IMR-90 (cell line): ENCODE measurements at regions not wholly inside any gene's neighbourhood (a gene's known extent, or its start where the extent isn't known, plus 50 kb on each side); places are given as distances from the start of the nearest gene placed in this dataset.

Experiments used
- ATAC-seq: fragments of 200-7000 bp; cut with Tn5 transposase; 2 replicates; pipeline ENCODE4 v1.9.1; 2020; ENCODE audit warnings: low read depth, mild to moderate bottlenecking, moderate library complexity
- BruUV-seq: library from RNA; stranded (reverse); fragments of 400-500 nt; replicated peaks from 2 replicates; lab custom pipeline; 2021; lab: Mats Ljungman, UMichigan
- CTCF ChIA-PET: fragments of 300-600 bp; formaldehyde crosslinking; extraction: SDS; loops from one replicate; lab custom pipeline; 2021; ENCODE audit warnings: antibody characterized with exemption; lab: Yijun Ruan, JAX
- POLR2A ChIA-PET: fragments of 300-600 bp; sonication (Branson Sonifier 250); formaldehyde crosslinking; loops from one replicate; lab custom pipeline; 2022; ENCODE audit warnings: antibody characterized with exemption; ENCODE audit not compliant: unreplicated experiment; lab: Charles Lee
- DNase-seq: peaks from one replicate; pipeline ENCODE4 v3.0.0; 2013
- H2AFZ ChIP-seq: replicated peaks from 2 replicates; pipeline ENCODE3; 2013; ENCODE audit warnings: low read length, mild to moderate bottlenecking; ENCODE audit not compliant: poor library complexity
- H2AK5ac ChIP-seq: 2 replicates; pipeline ENCODE4 v1.6.1; 2013; ENCODE audit warnings: low read depth, low read length, inconsistent platforms
- H2AK9ac ChIP-seq: replicated peaks from 2 replicates; pipeline ENCODE3; 2013; ENCODE audit warnings: mild to moderate bottlenecking, low read depth, low read length, moderate library complexity; ENCODE audit not compliant: poor library complexity
- H2BK120ac ChIP-seq: 2 replicates; pipeline ENCODE4 v1.6.1; 2013; ENCODE audit warnings: low read depth, low read length, inconsistent platforms
- H2BK15ac ChIP-seq: 3 replicates; pipeline ENCODE4 v1.6.1; 2013; ENCODE audit warnings: low read depth, low read length, inconsistent platforms
- H2BK20ac ChIP-seq: 2 replicates; pipeline ENCODE4 v1.6.1; 2013; ENCODE audit warnings: low read depth, mild to moderate bottlenecking, inconsistent platforms, low read length, moderate library complexity
- H2BK5ac ChIP-seq: 2 replicates; pipeline ENCODE4 v1.6.1; 2013; ENCODE audit warnings: mild to moderate bottlenecking, low read depth, low read length, inconsistent platforms; ENCODE audit not compliant: poor library complexity, severe bottlenecking
- H3K14ac ChIP-seq: replicated peaks from 2 replicates; pipeline ENCODE4 v1.6.1; 2013; ENCODE audit warnings: low read depth, low read length, inconsistent platforms
- H3K18ac ChIP-seq: 2 replicates; pipeline ENCODE4 v1.6.1; 2013; ENCODE audit warnings: low read depth, low read length, control low read depth
- H3K23ac ChIP-seq: 2 replicates; pipeline ENCODE4 v1.6.1; 2013; ENCODE audit warnings: low read depth, low read length, inconsistent platforms
- H3K27ac ChIP-seq: 2 replicates; pipeline ENCODE4 v1.5.1; 2013; ENCODE audit warnings: mild to moderate bottlenecking, control low read depth, low read length; ENCODE audit not compliant: insufficient read depth
- H3K27me3 ChIP-seq: 2 replicates; pipeline ENCODE4 v1.6.1; 2013; ENCODE audit warnings: low read length; ENCODE audit not compliant: control insufficient read depth, insufficient read depth
- H3K36me3 ChIP-seq: 2 replicates; pipeline ENCODE4 v1.6.1; 2013; ENCODE audit warnings: low read length, mixed read lengths; ENCODE audit not compliant: control insufficient read depth, insufficient read depth
- H3K4ac ChIP-seq: 2 replicates; pipeline ENCODE4 v1.6.1; 2013; ENCODE audit warnings: low read depth, low read length, inconsistent platforms
- H3K4me1 ChIP-seq: 2 replicates; pipeline ENCODE4 v1.6.1; 2013; ENCODE audit warnings: low read length, mixed read lengths; ENCODE audit not compliant: control insufficient read depth, insufficient read depth
- H3K4me2 ChIP-seq: 2 replicates; pipeline ENCODE4 v1.6.1; 2013; ENCODE audit warnings: low read depth, mild to moderate bottlenecking, control low read depth, low read length, moderate library complexity
- H3K4me3 ChIP-seq: 2 replicates; pipeline ENCODE4 v1.5.1; 2013; ENCODE audit warnings: low read depth, mild to moderate bottlenecking, control low read depth, low read length, moderate library complexity; ENCODE audit not compliant: insufficient read depth
- H3K56ac ChIP-seq: 2 replicates; pipeline ENCODE4 v1.6.1; 2013; ENCODE audit warnings: low read length, inconsistent platforms; ENCODE audit not compliant: insufficient read depth; ENCODE audit errors: extremely low read depth
- H3K79me1 ChIP-seq, 2 experiments: 2 replicates each; pipeline ENCODE4 v1.6.1; 2013; ENCODE audit warnings: low read length in 2 of 2, inconsistent platforms in 1 of 2, low read depth in 1 of 2
- H3K9ac ChIP-seq: 2 replicates; pipeline ENCODE4 v1.6.1; 2013; ENCODE audit warnings: low read depth, low read length, control low read depth
- H3K9me1 ChIP-seq: 2 replicates; pipeline ENCODE4 v1.6.1; 2013; ENCODE audit warnings: low read length, inconsistent platforms; ENCODE audit not compliant: insufficient read depth
- H3K9me3 ChIP-seq: 2 replicates; pipeline ENCODE4 v1.6.1; 2013; ENCODE audit warnings: low read length; ENCODE audit not compliant: control insufficient read depth, insufficient read depth
- H4K20me1 ChIP-seq: 2 replicates; pipeline ENCODE4 v1.6.1; 2013; ENCODE audit warnings: low read length, inconsistent platforms; ENCODE audit not compliant: insufficient read depth
- H4K5ac ChIP-seq: 2 replicates; pipeline ENCODE4 v1.6.1; 2013; ENCODE audit warnings: mild to moderate bottlenecking, low read depth, low read length, control low read depth
- H4K8ac ChIP-seq, 2 experiments: 2 replicates each; pipeline ENCODE4 v1.6.1; 2013; ENCODE audit warnings: low read depth in 2 of 2, low read length in 2 of 2, control low read depth in 1 of 2, inconsistent platforms in 1 of 2
- H4K91ac ChIP-seq: 2 replicates; pipeline ENCODE4 v1.6.1; 2013; ENCODE audit warnings: low read depth, low read length, inconsistent platforms; ENCODE audit not compliant: insufficient read depth
- CEBPB ChIP-seq: IDR thresholded peaks from 2 replicates; pipeline ENCODE4 v1.6.1; 2012; ENCODE audit warnings: low read depth, low read length, improper control_type of control experiment
- CHD1 ChIP-seq: IDR thresholded peaks from 2 replicates; pipeline ENCODE4 v1.6.1; 2012; ENCODE audit warnings: low read depth, low read length, improper control_type of control experiment
- ELK1 ChIP-seq: fragments of 150-350 bp; IDR thresholded peaks from 2 replicates; pipeline ENCODE4 v1.6.1; 2016; ENCODE audit warnings: low read depth, mild to moderate bottlenecking, low read length, moderate library complexity, borderline replicate concordance
- FOS ChIP-seq: fragments of 150-350 bp; IDR thresholded peaks from 2 replicates; pipeline ENCODE4 v1.6.1; 2016; ENCODE audit warnings: low read depth, low read length
- MAFK ChIP-seq: IDR thresholded peaks from 2 replicates; pipeline ENCODE4 v1.6.1; 2012; ENCODE audit warnings: low read depth, low read length, improper control_type of control experiment
- MAZ ChIP-seq: IDR thresholded peaks from 2 replicates; pipeline ENCODE4 v1.6.1; 2012; ENCODE audit warnings: low read depth, mild to moderate bottlenecking, low read length, improper control_type of control experiment, moderate library complexity, borderline replicate concordance
- MXI1 ChIP-seq: IDR thresholded peaks from 2 replicates; pipeline ENCODE4 v1.6.1; 2012; ENCODE audit warnings: low read depth, mild to moderate bottlenecking, low read length, moderate library complexity, borderline replicate concordance
- NFE2L2 ChIP-seq: fragments of 150-350 bp; IDR thresholded peaks from 2 replicates; pipeline ENCODE4 v1.6.1; 2016; ENCODE audit warnings: low read depth, mild to moderate bottlenecking, low read length
- POLR2A ChIP-seq: IDR thresholded peaks from 2 replicates; pipeline ENCODE4 v1.6.1; 2012; ENCODE audit warnings: mild to moderate bottlenecking, low read depth, low read length
- RAD21 ChIP-seq: IDR thresholded peaks from 2 replicates; pipeline ENCODE4 v1.6.1; 2012; ENCODE audit warnings: low read length, improper control_type of control experiment
- RCOR1 ChIP-seq: IDR thresholded peaks from 2 replicates; pipeline ENCODE4 v1.6.1; 2012; ENCODE audit warnings: mild to moderate bottlenecking, low read length, improper control_type of control experiment; ENCODE audit not compliant: insufficient replicate concordance
- RFX5 ChIP-seq: IDR thresholded peaks from 2 replicates; pipeline ENCODE4 v1.8.0; 2012; ENCODE audit warnings: low read depth, mild to moderate bottlenecking, low read length, moderate library complexity
- SMC3 ChIP-seq: fragments of 150-350 bp; IDR thresholded peaks from 2 replicates; pipeline ENCODE4 v1.6.1; 2016; ENCODE audit warnings: low read depth, mild to moderate bottlenecking, antibody characterized with exemption, low read length, moderate library complexity
- USF2 ChIP-seq: fragments of 150-350 bp; IDR thresholded peaks from 2 replicates; pipeline ENCODE4 v1.6.1; 2017; ENCODE audit warnings: mild to moderate bottlenecking, antibody characterized with exemption, low read length, low read depth
- WGBS, 2 experiments: methylation state at CpG; one replicate each; pipeline versions ENCODE4 v1.1.5 to v1.1.7; 2013; ENCODE audit warnings: missing lambda C conversion rate in 2 of 2; ENCODE audit not compliant: insufficient read length in 1 of 2; ENCODE audit errors: extremely low coverage in 2 of 2; 5-methylcytosine and 5-hydroxymethylcytosine counted together
- dilution Hi-C: fragments of 300-500 bp; cut with HindIII; formaldehyde crosslinking; loops from one replicate; pipeline ENCODE4 v1.14.3; 2018; ENCODE audit warnings: low sequenced_read_pairs; ENCODE audit not compliant: unreplicated experiment
- in situ Hi-C: fragments of 300-500 bp; cut with MboI; formaldehyde crosslinking; loops from 3 replicates; pipeline ENCODE4 v1.14.3; 2019; ENCODE audit warnings: low sequenced_read_pairs, inconsistent platforms, mixed read lengths
- intact Hi-C: fragments of 100-400 bp; cut with micrococcal nuclease; formaldehyde crosslinking; loops from 2 replicates; pipeline ENCODE4 v1.10.0; 2022

- H2BK15ac ChIP-seq, result no peak overlapping the region
- no peaks in the 10 kb centered on the region for H3K79me1 ChIP-seq
- no peak overlapping the region for H2AFZ ChIP-seq
- DNase-seq, result no peak
- H3K23ac ChIP-seq, result no peak overlapping the region
- no peaks in the 10 kb centered on the region for H3K9me3 ChIP-seq
- ChIA-PET CTCF (no interaction called here), POLR2A (no interaction called here)
- no peak overlapping the region for H3K27ac ChIP-seq
- no peak overlapping the region for H4K91ac ChIP-seq
- no peak overlapping the region for H3K18ac ChIP-seq
- no peak for ATAC-seq
- 15% methylated on average over 4 of the region's 8 CpGs; no CpG with 5 or more reads in 1 of the 2 experiments for WGBS, 2 experiments
- no peak overlapping the region for H4K8ac ChIP-seq
- no peaks in the 10 kb centered on the region for H3K36me3 ChIP-seq
- no peak overlapping the region for H3K14ac ChIP-seq
- H3K9ac ChIP-seq, result no peak overlapping the region
- no peak overlapping the region for H3K4ac ChIP-seq
- no peak overlapping the region for H3K4me2 ChIP-seq
- no peak overlapping the region for H3K4me3 ChIP-seq
- H2AK5ac ChIP-seq, result no peak overlapping the region
- no peak overlapping the region for H3K56ac ChIP-seq
- dilution Hi-C loops, result no loop called here
- H2BK5ac ChIP-seq, result no peak overlapping the region
- in situ Hi-C loops, result loop anchor here (25.0 kb wide), 1 partner anchor 611 kb away; no protein-coding TSS in a partner anchor
- no peaks in the 10 kb centered on the region for H4K20me1 ChIP-seq
- no peak for TF ChIP-seq FOS
- no peak for TF ChIP-seq RAD21
- no peak for TF ChIP-seq USF2
- TF ChIP-seq ELK1, result no peak
- no peak for TF ChIP-seq MAFK
- TF ChIP-seq RFX5, result no peak
- no peak for TF ChIP-seq CEBPB
- TF ChIP-seq CHD1, result no peak
- TF ChIP-seq POLR2A, result no peak
- no peak for TF ChIP-seq RCOR1
- no peak for TF ChIP-seq MAZ
- TF ChIP-seq NFE2L2, result no peak
- no peak for TF ChIP-seq SMC3
- no peak for TF ChIP-seq MXI1
- BruUV-seq, result no TSS peak
- H2BK20ac ChIP-seq, result no peak overlapping the region
- no peak overlapping the region for H2BK120ac ChIP-seq
- peaks cover 5% of the 10 kb centered on the region for H3K27me3 ChIP-seq
- H2AK9ac ChIP-seq, result no peak overlapping the region
- H3K9me1 ChIP-seq, result no peaks in the 10 kb centered on the region
- no peaks in the 10 kb centered on the region for H3K4me1 ChIP-seq
- intact Hi-C loops, result no loop called here
- H4K5ac ChIP-seq, result no peak overlapping the region
Measured at GRCh38 chr1:29501227-29501976, 265.1 kb downstream of the PTPRU start.
